HL-60/S4 treated with phorbol 12-myristate 13-acetate at 8.2 ng/mL for 4 days and 3 days (cell line): ENCODE measurements at regions not wholly inside any gene's neighbourhood (a gene's known extent, or its start where the extent isn't known, plus 50 kb on each side); places are given as distances from the start of the nearest gene placed in this dataset.

Source experiments
- in situ Hi-C: fragments of 300-500 bp; cut with MboI; formaldehyde crosslinking; loops from 2 replicates; pipeline ENCODE4 v1.15.0; 2022; ENCODE audit warnings: low sequenced_read_pairs

- in situ Hi-C loops = no loop called here
Observed at GRCh38 chr14:71650187-71650755, 282.0 kb upstream of the RGS6 start.

- in situ Hi-C loops = no loop called here
Observed at GRCh38 chr14:71651228-71651627, 281.0 kb upstream of the RGS6 start.

- in situ Hi-C loops = no loop called here
Observed at GRCh38 chr14:71652368-71652767, 279.9 kb upstream of the RGS6 start.

- in situ Hi-C loops = no loop called here
Observed at GRCh38 chr14:71654810-71655209, 277.4 kb upstream of the RGS6 start.

GRCh38 chr14:71658261-71658860, 273.9 kb upstream of the RGS6 start:
- in situ Hi-C loops = no loop called here

GRCh38 chr14:71659159-71659558, 273.1 kb upstream of the RGS6 start:
- in situ Hi-C loops = no loop called here

- in situ Hi-C loops = no loop called here
Observed at GRCh38 chr14:71661441-71661840, 270.8 kb upstream of the RGS6 start.

- in situ Hi-C loops = no loop called here
Observed at GRCh38 chr14:71662291-71662790, 269.9 kb upstream of the RGS6 start.

GRCh38 chr14:71665157-71665556, 267.1 kb upstream of the RGS6 start:
- in situ Hi-C loops = no loop called here

- in situ Hi-C loops = no loop called here
Observed at GRCh38 chr14:71665781-71666180, 266.4 kb upstream of the RGS6 start.

GRCh38 chr14:71666571-71667145, 265.6 kb upstream of the RGS6 start:
- in situ Hi-C loops = no loop called here

GRCh38 chr14:71668186-71668912, 263.9 kb upstream of the RGS6 start:
- in situ Hi-C loops = no loop called here

- in situ Hi-C loops = no loop called here
Observed at GRCh38 chr14:71672596-71672995, 259.6 kb upstream of the RGS6 start.

GRCh38 chr14:71675126-71675899, 256.9 kb upstream of the RGS6 start:
- in situ Hi-C loops = no loop called here

GRCh38 chr14:71675900-71676287, 256.3 kb upstream of the RGS6 start:
- in situ Hi-C loops = no loop called here

GRCh38 chr14:71680736-71681387, 251.4 kb upstream of the RGS6 start:
- in situ Hi-C loops = no loop called here

- in situ Hi-C loops = no loop called here
Observed at GRCh38 chr14:71682337-71682736, 249.9 kb upstream of the RGS6 start.

GRCh38 chr14:71684323-71684722, 247.9 kb upstream of the RGS6 start:
- in situ Hi-C loops = no loop called here

- in situ Hi-C loops = no loop called here
Observed at GRCh38 chr14:71686677-71687076, 245.6 kb upstream of the RGS6 start.

GRCh38 chr14:71687166-71687831, 244.9 kb upstream of the RGS6 start:
- in situ Hi-C loops = no loop called here
